SHP77 treated with DMSO at 0.1 percent for 48 hours (cell line): ENCODE measurements at regions not wholly inside any gene's neighbourhood (a gene's known extent, or its start where the extent isn't known, plus 50 kb on each side); places are given as distances from the start of the nearest gene placed in this dataset.

Experiments
- DNase-seq: peaks from one replicate; lab custom pipeline; 2025; lab: John Stamatoyannopoulos, UW

- DNase-seq = no peak
Measured at GRCh38 chr22:22093743-22094142, 111.2 kb upstream of the TOP3B start.

- no peak for DNase-seq
Measured at GRCh38 chr22:22092974-22093373, 110.4 kb upstream of the TOP3B start.

GRCh38 chr22:22092101-22092500, 109.5 kb upstream of the TOP3B start:
- DNase-seq = no peak

GRCh38 chr22:22091400-22091878, 108.9 kb upstream of the TOP3B start:
- DNase-seq = no peak

GRCh38 chr22:22090650-22091399, 108.2 kb upstream of the TOP3B start:
- DNase-seq = no peak

DNA sequence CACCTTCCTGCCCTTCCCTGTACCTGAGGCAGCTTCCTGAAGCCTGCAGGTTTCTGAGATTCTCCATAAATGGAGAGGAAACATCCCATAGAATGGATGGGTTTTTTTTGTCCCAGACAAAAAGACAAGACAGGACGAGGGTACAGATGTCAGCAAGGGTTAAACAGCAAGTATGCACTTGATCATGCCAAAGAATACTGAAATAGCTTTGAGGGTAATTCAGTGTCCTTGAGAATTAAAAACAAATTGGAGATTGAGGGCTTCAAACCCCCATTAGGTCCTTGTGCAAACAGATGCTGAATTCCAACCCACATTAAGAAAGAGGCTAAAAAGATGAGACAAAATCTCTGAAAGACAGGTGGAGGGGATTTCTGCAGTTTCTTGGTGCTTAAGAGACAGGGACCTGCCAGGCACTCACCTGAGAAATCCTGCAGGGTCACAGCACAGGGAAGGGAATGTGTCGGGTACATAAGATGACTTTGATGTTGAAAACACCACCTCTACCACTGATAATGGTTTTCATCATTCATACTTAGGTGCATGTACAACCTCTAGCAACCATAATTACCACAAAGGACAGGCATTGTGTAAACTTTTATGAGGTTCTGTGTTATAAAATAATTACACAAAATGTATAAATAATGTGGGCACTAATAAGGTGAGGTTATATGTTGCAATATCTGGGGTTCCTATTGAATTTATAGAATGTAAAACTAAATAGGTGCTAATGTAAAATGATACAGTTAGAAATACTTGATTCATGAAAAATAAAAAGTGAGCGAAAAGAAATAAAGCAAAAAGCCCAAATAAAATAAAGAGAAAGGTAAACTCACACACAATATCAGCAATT, 107.1 kb upstream of the TOP3B start:
- DNase-seq = no peak

DNA sequence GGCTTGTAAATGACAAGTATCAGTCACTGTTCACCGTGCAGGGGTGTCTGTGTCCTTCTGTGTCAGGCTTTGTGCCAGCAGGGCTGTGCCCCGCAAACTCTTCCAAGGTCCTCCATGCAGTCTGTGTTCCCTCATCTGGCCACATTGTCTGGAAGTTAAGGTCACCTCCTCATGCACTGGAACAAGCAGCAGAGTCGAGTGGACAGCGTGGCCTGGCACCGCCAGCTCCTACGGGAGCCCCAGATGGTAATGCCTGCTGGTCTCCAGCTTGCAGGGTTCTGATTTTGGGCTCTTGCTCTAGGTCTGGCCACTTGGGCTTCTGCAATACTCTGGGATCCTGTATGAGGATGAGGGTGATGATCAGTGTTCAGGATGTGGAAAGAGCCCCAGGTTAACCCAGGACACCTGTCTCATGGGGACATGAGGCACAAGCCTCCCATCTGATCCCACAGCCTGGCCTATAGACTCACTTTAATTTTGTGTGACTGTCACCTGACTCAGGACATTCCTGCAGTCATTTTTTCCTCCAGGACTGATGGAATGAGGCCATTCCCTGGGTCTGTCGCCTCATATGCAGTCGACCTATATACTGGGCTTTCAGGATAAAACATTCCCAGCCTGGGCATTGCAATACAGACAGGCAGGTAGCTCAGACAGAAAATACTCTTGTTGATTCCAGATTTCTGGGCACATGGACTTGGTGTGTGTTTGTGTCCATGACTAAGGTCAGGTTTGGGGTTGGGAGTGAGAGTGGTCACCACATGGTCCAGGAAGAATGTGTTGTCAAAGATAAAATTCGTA, 106.3 kb upstream of the TOP3B start:
- no peak for DNase-seq

DNA sequence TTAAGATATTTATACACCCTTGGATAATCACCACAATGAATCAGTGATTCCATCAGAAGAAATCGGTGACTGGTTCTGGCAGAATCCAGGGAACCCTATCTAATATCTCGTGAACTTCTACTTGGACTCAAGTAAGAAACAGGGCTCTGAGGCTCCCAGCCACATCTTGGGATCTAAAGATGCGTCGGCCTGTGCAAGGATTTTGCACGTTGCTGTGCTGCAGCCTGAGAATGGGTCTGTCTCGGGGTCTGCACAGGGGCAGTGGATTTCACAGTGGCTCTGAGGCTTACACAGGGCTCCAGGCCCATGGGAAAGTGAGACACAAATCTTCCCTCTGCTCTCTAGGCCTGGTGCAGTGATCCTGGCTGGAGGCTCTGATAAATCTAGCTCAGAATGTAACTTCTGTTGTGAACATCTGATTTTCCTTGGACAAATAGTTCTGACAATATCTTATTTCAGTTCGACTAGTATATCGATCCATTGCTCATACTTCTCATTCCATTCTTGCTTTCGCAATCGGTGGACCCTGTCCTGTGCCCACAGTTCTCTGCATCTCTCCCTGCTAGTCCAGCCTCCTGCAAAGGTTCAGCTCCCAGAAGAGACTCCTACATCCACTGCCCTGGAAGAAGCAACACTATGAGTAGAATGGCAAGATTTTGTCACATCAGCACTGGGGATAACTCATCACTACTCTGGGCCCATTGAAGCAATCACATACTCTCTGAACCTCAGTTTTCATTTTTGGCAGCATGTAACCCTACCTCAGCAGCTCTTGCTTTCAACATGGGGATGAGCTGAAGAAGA, 105.5 kb upstream of the TOP3B start:
- DNase-seq = no peak

DNA sequence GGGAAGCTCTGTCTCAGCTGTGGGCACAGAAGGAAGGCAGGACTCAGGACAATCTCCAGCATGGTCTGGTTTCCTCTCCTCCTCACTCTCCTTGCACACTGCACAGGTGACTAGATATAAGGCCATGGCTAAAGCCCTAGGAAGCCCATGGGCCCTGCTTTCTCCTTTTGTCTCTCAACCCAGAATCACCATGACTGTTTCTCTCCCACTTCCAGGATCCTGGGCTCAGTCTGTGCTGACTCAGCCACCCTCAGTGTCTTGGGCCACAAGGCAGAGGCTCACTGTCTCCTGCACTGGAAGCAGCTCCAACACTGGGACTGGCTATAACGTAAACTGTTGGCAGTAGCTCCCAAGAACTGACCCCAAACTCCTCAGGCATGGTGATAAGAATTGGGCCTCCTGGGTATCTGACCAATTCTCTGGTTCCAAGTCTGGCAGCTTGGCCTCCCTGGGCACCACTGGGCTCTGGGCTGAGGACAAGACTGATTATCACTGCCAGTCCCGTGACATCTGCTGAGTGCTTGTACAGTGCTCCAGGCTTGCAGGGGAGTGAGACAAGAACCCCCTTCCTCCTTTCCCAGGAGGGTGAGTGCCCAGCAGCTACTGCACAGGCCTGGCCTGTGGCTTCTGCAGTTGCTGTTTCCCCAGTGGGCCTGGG, 104.0 kb upstream of the TOP3B start:
- no peak for DNase-seq

- no peak for DNase-seq
Measured at GRCh38 chr22:22085702-22086500, 103.3 kb upstream of the TOP3B start.

- no peak for DNase-seq
Measured at GRCh38 chr22:22084089-22084711, 101.6 kb upstream of the TOP3B start.

- no peak for DNase-seq
Measured at GRCh38 chr22:22082960-22083359, 100.4 kb upstream of the TOP3B start.

- no peak for DNase-seq
Measured at GRCh38 chr22:22082229-22082835, 99.7 kb upstream of the TOP3B start.

- no peak for DNase-seq
Measured at GRCh38 chr22:22080270-22080669, 97.7 kb upstream of the TOP3B start.

DNA sequence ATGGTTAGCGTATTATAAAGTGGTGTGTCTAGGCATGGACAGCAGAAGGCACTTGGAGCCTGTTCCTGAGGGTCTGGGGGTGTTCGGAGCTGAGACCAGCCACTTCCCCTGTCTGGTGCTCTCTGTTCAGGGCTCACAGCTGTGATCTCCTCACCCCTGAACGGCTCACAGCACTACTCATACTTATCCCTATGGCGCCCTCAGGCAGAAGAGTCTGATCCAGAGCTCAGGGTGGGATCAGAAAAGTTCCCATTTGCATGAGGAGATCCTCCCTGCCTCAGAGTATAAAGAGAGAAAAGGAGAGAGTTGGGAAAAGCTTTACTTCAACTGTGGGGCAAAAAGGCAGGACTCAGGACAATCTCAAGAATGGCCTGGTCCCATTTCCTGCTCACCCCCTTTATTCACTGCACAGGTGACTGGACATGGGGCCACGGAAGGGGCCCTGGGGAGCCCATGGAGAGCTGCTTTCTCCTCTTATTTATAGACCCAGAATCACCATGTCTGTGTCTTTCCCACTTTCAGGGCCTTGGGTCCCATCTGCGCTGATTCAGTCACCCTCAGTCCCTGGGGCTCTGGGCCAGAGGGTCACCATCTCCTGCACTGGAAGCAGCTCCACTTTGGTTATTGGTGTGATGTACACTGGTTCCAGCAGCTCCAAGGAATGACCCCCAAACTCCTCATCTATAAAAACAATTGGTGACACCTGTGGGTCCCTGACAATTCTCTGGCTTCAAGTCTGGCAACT, 97.0 kb upstream of the TOP3B start:
- no peak for DNase-seq

- DNase-seq = no peak
Measured at GRCh38 chr22:22078329-22078728, 95.7 kb upstream of the TOP3B start.

DNA sequence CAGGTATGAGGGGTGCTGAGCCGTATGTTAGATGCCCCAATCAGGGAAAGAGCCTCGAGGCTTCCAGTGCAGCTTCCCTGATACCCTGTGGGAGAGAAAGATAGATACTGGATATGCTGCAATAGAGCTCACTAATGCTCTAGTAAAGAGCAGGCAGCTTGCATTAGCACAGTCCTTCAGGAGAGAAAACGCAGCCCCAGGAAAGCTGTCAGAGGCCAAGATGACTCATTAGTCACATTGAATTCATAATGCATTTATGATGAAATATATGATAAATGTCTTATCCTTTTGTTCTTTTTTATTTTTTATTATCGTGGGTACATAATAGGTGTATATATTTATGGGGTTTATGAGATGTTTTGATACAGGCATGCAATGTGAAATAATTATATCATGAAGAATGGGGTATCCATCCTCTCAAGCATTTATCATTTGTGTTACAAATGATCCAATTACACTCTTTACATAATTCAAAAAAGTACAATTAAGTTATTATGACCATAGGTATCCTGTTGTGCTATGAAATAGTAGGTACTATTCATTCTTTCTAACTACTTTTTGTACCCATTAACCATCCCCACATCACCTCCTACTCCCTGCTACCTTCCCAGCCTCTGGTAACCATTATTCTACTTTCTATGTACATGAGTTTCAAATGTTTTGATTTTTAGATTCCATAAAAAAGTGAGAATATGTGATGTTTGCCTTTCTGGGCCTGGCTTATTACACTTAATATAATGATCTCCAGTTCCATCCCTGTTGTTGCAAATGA, 94.5 kb upstream of the TOP3B start:
- DNase-seq = no peak

DNA sequence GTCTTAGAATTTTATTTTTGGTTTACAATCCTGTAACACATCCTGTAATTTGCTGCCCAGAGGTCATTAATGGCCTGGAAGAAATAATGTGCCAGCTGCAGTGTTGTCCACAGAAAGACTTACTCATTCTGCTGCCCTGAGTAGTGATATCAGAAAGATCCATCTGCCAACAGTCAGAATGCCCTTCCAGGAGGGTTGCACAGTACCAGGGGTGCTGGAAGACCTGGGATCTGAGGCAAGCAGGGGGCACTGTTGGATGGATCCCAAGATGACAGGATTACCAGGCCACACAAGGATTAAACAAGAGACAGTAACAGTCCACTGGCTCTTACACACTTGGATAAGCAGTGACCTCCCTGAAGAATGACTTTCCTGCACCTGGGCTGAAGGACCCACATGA, 93.8 kb upstream of the TOP3B start:
- no peak for DNase-seq
